ENCODE measurements at regions not wholly inside any gene's neighbourhood (a gene's known extent, or its start where the extent isn't known, plus 50 kb on each side); places are given as distances from the start of the nearest gene placed in this dataset.
"Not testable (repeated sequence)": the region's sequence is repeated elsewhere in the genome, so short reads cannot be mapped to it uniquely, and the experiment has no call there.

- no peak for DNase-seq (ENCODE audit: extremely low read depth, low read depth, low spot score)
Measured at GRCh38 chr9:106179191-106179590, 484.9 kb downstream of the TMEM38B start.

GRCh38 chr9:106203815-106204516 is 509.6 kb downstream of the TMEM38B start:
- DNase-seq (ENCODE audit: extremely low read depth, low read depth, low spot score), result not testable (repeated sequence)

- no peak for DNase-seq (ENCODE audit: extremely low read depth, low read depth, low spot score)
Measured at GRCh38 chr9:106207298-106207697, 513.0 kb downstream of the TMEM38B start.

GRCh38 chr9:106218427-106218826 is 524.1 kb downstream of the TMEM38B start:
- DNase-seq (ENCODE audit: extremely low read depth, low read depth, low spot score), result no peak

GRCh38 chr9:106218854-106219253 is 524.5 kb downstream of the TMEM38B start:
- no peak for DNase-seq (ENCODE audit: extremely low read depth, low read depth, low spot score)

- DNase-seq (ENCODE audit: extremely low read depth, low read depth, low spot score), result no peak
Measured at GRCh38 chr9:106220415-106220814, 526.1 kb downstream of the TMEM38B start.

- no peak for DNase-seq (ENCODE audit: extremely low read depth, low read depth, low spot score)
Measured at GRCh38 chr9:106228861-106229260, 534.5 kb downstream of the TMEM38B start.

GRCh38 chr9:106233116-106233515 is 538.8 kb downstream of the TMEM38B start:
- no peak for DNase-seq (ENCODE audit: extremely low read depth, low read depth, low spot score)

GRCh38 chr9:106260908-106261307 is 566.6 kb downstream of the TMEM38B start:
- not testable (repeated sequence) for DNase-seq (ENCODE audit: extremely low read depth, low read depth, low spot score)

GRCh38 chr9:106277966-106278365 is 583.6 kb downstream of the TMEM38B start:
- DNase-seq (ENCODE audit: extremely low read depth, low read depth, low spot score), result no peak

GRCh38 chr9:106283769-106284168 is 579.2 kb upstream of the ZNF462 start:
- DNase-seq (ENCODE audit: extremely low read depth, low read depth, low spot score), result no peak

- no peak for DNase-seq (ENCODE audit: extremely low read depth, low read depth, low spot score)
Measured at GRCh38 chr9:106284296-106284695, 578.7 kb upstream of the ZNF462 start.

GRCh38 chr9:106286249-106286648 is 576.7 kb upstream of the ZNF462 start:
- DNase-seq (ENCODE audit: extremely low read depth, low read depth, low spot score), result no peak

GRCh38 chr9:106287091-106287631 is 575.8 kb upstream of the ZNF462 start:
- no peak for DNase-seq (ENCODE audit: extremely low read depth, low read depth, low spot score)

- no peak for DNase-seq (ENCODE audit: extremely low read depth, low read depth, low spot score)
Measured at GRCh38 chr9:106287731-106288130, 575.2 kb upstream of the ZNF462 start.

GRCh38 chr9:106288689-106289088 is 574.3 kb upstream of the ZNF462 start:
- DNase-seq (ENCODE audit: extremely low read depth, low read depth, low spot score), result no peak

GRCh38 chr9:106291786-106292185 is 571.2 kb upstream of the ZNF462 start:
- DNase-seq (ENCODE audit: extremely low read depth, low read depth, low spot score), result no peak

GRCh38 chr9:106296426-106296825 is 566.5 kb upstream of the ZNF462 start:
- no peak for DNase-seq (ENCODE audit: extremely low read depth, low read depth, low spot score)

- DNase-seq (ENCODE audit: extremely low read depth, low read depth, low spot score), result no peak
Measured at GRCh38 chr9:106298997-106299396, 564.0 kb upstream of the ZNF462 start.

- DNase-seq (ENCODE audit: extremely low read depth, low read depth, low spot score), result no peak
Measured at GRCh38 chr9:106304401-106304920, 558.5 kb upstream of the ZNF462 start.

- no peak for DNase-seq (ENCODE audit: extremely low read depth, low read depth, low spot score)
Measured at GRCh38 chr9:106305428-106306133, 557.4 kb upstream of the ZNF462 start.

- no peak for DNase-seq (ENCODE audit: extremely low read depth, low read depth, low spot score)
Measured at GRCh38 chr9:106307670-106308069, 555.3 kb upstream of the ZNF462 start.
